H1 (cell line): ENCODE measurements at regions not wholly inside any gene's neighbourhood (a gene's known extent, or its start where the extent isn't known, plus 50 kb on each side); places are given as distances from the start of the nearest gene placed in this dataset.
"Not testable (repeated sequence)": the region's sequence is repeated elsewhere in the genome, so short reads cannot be mapped to it uniquely, and the experiment has no call there.

Source experiments
- CTCF ChIA-PET: fragments of 300-600 bp; sonication (Branson Sonifier 250); formaldehyde crosslinking; loops from one replicate; lab custom pipeline; 2021; ENCODE audit not compliant: partially characterized antibody; lab: Charles Lee
- POLR2A ChIA-PET: fragments of 300-600 bp; sonication (Branson Sonifier 250); formaldehyde crosslinking; loops from one replicate; lab custom pipeline; 2021; ENCODE audit warnings: inconsistent platforms; ENCODE audit not compliant: partially characterized antibody; lab: Charles Lee
- DNase-seq, 2 experiments: peaks; one replicate each; pipeline versions ENCODE4 v3.0.0 to v3.0.0-alpha.2; 2010 to 2022; ENCODE audit warnings: low spot score in 2 of 2, low read depth in 1 of 2, mixed read lengths in 1 of 2
- FAIRE-seq: peaks from 2 replicates; lab custom pipeline; 2011; peaks lifted over from hg19 to GRCh38; lab: Jason Lieb, UNC
- H2AFZ ChIP-seq: 2 replicates; pipeline ENCODE4 v1.8.1; 2012; ENCODE audit warnings: low read length, inconsistent platforms
- H2AK5ac ChIP-seq: 2 replicates; pipeline ENCODE4 v1.6.1; 2013; ENCODE audit warnings: low read depth, low read length
- H2BK120ac ChIP-seq: replicated peaks from 2 replicates; pipeline ENCODE3; 2013; ENCODE audit warnings: low read depth, low read length, inconsistent platforms
- H2BK12ac ChIP-seq: 2 replicates; pipeline ENCODE4 v1.6.1; 2013; ENCODE audit warnings: low read depth, low read length
- H2BK15ac ChIP-seq: 2 replicates; pipeline ENCODE4 v1.6.1; 2013; ENCODE audit warnings: low read length
- H2BK20ac ChIP-seq: 2 replicates; pipeline ENCODE4 v1.6.1; 2013; ENCODE audit warnings: low read length
- H2BK5ac ChIP-seq: 2 replicates; pipeline ENCODE4 v1.6.1; 2013; ENCODE audit warnings: low read depth, low read length
- H3K14ac ChIP-seq: 2 replicates; pipeline ENCODE4 v1.6.1; 2013; ENCODE audit warnings: inconsistent platforms; ENCODE audit not compliant: insufficient read length
- H3K18ac ChIP-seq: 2 replicates; pipeline ENCODE4 v1.6.1; 2013; ENCODE audit warnings: low read length; ENCODE audit errors: extremely low read depth
- H3K23ac ChIP-seq: 2 replicates; pipeline ENCODE4 v1.6.1; 2013; ENCODE audit warnings: inconsistent platforms; ENCODE audit not compliant: insufficient read length
- H3K23me2 ChIP-seq: 2 replicates; pipeline ENCODE4 v1.6.1; 2013; ENCODE audit warnings: low read depth, low read length
- H3K27ac ChIP-seq: 2 replicates; pipeline ENCODE4 v1.6.1; 2011; ENCODE audit warnings: low read depth, low read length, inconsistent platforms
- H3K27me3 ChIP-seq, 4 experiments: replicated peaks in 1 of 4; 1 replicate in 1 of 4; 2 replicates in 3 of 4; pipeline versions ENCODE4 v1.6.1 to v1.8.1; 2011 to 2013; ENCODE audit warnings: low read length in 3 of 4, mild to moderate bottlenecking in 3 of 4, inconsistent platforms in 2 of 4, mixed read lengths in 2 of 4, moderate library complexity in 1 of 4; ENCODE audit not compliant: control insufficient read depth in 3 of 4, insufficient read depth in 3 of 4; ENCODE audit errors: extremely low read depth in 1 of 4
- H3K36me3 ChIP-seq, 4 experiments: 2 replicates each; pipeline versions ENCODE4 v1.6.1 to v1.8.1; 2011 to 2013; ENCODE audit warnings: mild to moderate bottlenecking in 4 of 4, low read length in 3 of 4, moderate library complexity in 2 of 4, control low read depth in 1 of 4, inconsistent platforms in 1 of 4; ENCODE audit not compliant: insufficient read depth in 4 of 4, control insufficient read depth in 2 of 4
- H3K4ac ChIP-seq: replicated peaks from 2 replicates; pipeline ENCODE3; 2013; ENCODE audit warnings: low read length, low read depth, mixed read lengths, inconsistent platforms; ENCODE audit not compliant: insufficient read length
- H3K4me1 ChIP-seq, 4 experiments: replicated peaks in 1 of 4; 1 replicate in 1 of 4; 2 replicates in 3 of 4; pipeline versions ENCODE4 v1.6.1 to v1.8.1; 2011 to 2013; ENCODE audit warnings: low read length in 3 of 4, inconsistent platforms in 2 of 4, mixed read lengths in 1 of 4; ENCODE audit not compliant: insufficient read depth in 4 of 4, control insufficient read depth in 3 of 4
- H3K4me2 ChIP-seq, 2 experiments: 2 replicates each; pipeline versions ENCODE4 v1.6.1 to v1.8.1; 2011 to 2013; ENCODE audit warnings: low read depth in 2 of 2, low read length in 2 of 2, control low read depth in 1 of 2, inconsistent platforms in 1 of 2, mild to moderate bottlenecking in 1 of 2; ENCODE audit not compliant: insufficient read depth in 1 of 2
- H3K4me3 ChIP-seq, 4 experiments: fragments of 200-600, 300-600 bp in 1 of 4; sonication (generic), shearing (Covaris generic), sonication (Bioruptor Twin) in 1 of 4; 2 replicates each; pipeline versions ENCODE4 v1.5.1 to v1.8.1; 2011 to 2016; ENCODE audit warnings: low read length in 4 of 4, low read depth in 3 of 4, control low read depth in 2 of 4, inconsistent platforms in 2 of 4, mild to moderate bottlenecking in 2 of 4, mixed read lengths in 1 of 4, moderate library complexity in 1 of 4; ENCODE audit not compliant: insufficient read depth in 2 of 4; ENCODE audit errors: extremely low read depth in 1 of 4
- H3K56ac ChIP-seq: replicated peaks from 2 replicates; pipeline ENCODE3; 2013; ENCODE audit warnings: low read depth, mild to moderate bottlenecking, mixed read lengths, low read length, inconsistent platforms; ENCODE audit not compliant: insufficient read length
- H3K79me1 ChIP-seq: 2 replicates; pipeline ENCODE4 v1.6.1; 2013; ENCODE audit warnings: low read depth, low read length, control low read depth
- H3K79me2 ChIP-seq, 2 experiments: 2 replicates each; pipeline versions ENCODE4 v1.6.1 to v1.8.1; 2012 to 2013; ENCODE audit warnings: low read length in 2 of 2, mild to moderate bottlenecking in 2 of 2, inconsistent platforms in 1 of 2; ENCODE audit not compliant: insufficient read depth in 2 of 2, control insufficient read depth in 1 of 2
- H3K9ac ChIP-seq, 4 experiments: replicated peaks in 1 of 4; 1 replicate in 1 of 4; 2 replicates in 3 of 4; pipeline versions ENCODE4 v1.6.1 to v1.8.1; 2011 to 2013; ENCODE audit warnings: low read depth in 3 of 4, low read length in 3 of 4, control low read depth in 2 of 4, mild to moderate bottlenecking in 2 of 4, moderate library complexity in 2 of 4, inconsistent platforms in 1 of 4; ENCODE audit errors: extremely low read depth in 1 of 4
- H3K9me3 ChIP-seq, 2 experiments: 2 replicates each; pipeline versions ENCODE4 v1.6.1 to v1.8.1; 2012 to 2013; ENCODE audit warnings: mild to moderate bottlenecking in 2 of 2, moderate library complexity in 2 of 2, control low read depth in 1 of 2, inconsistent platforms in 1 of 2, low read depth in 1 of 2, low read length in 1 of 2, mixed read lengths in 1 of 2; ENCODE audit not compliant: insufficient read depth in 2 of 2
- H4K20me1 ChIP-seq, 2 experiments: replicated peaks in 1 of 2; 2 replicates each; pipeline versions ENCODE3 to v1.8.1; 2011 to 2013; ENCODE audit warnings: inconsistent platforms in 2 of 2, low read length in 2 of 2, mild to moderate bottlenecking in 1 of 2; ENCODE audit not compliant: insufficient read depth in 2 of 2, control insufficient read depth in 1 of 2
- H4K5ac ChIP-seq: 2 replicates; pipeline ENCODE4 v1.6.1; 2013; ENCODE audit warnings: low read length, low read depth, mixed read lengths, inconsistent platforms; ENCODE audit not compliant: insufficient read length
- H4K8ac ChIP-seq: 2 replicates; pipeline ENCODE4 v1.8.0; 2013; ENCODE audit warnings: mild to moderate bottlenecking, moderate library complexity, low read length, inconsistent platforms; ENCODE audit not compliant: insufficient read depth; ENCODE audit errors: extremely low read depth
- H4K91ac ChIP-seq: replicated peaks from 2 replicates; pipeline ENCODE3; 2013; ENCODE audit warnings: low read length, mixed read lengths, inconsistent platforms; ENCODE audit not compliant: insufficient read length
- WGBS, 2 experiments: shearing (Covaris generic) in 1 of 2; methylation state at CpG; one replicate each; pipeline versions ENCODE4 v1.1.6 to v1.1.7; 2013 to 2015; ENCODE audit warnings: low lambda C conversion rate in 2 of 2, mixed read lengths in 2 of 2, inconsistent platforms in 1 of 2, low coverage in 1 of 2, missing lambda C conversion rate in 1 of 2; ENCODE audit not compliant: insufficient replicate concordance in 2 of 2, insufficient coverage in 1 of 2, insufficient read length in 1 of 2; ENCODE audit errors: extremely low coverage in 1 of 2, missing lambda C conversion rate in 1 of 2; 5-methylcytosine and 5-hydroxymethylcytosine counted together

- H4K91ac ChIP-seq, H2BK20ac ChIP-seq, H3K18ac ChIP-seq, H3K23me2 ChIP-seq, H2BK15ac ChIP-seq, H2BK12ac ChIP-seq, H3K79me2 ChIP-seq, POLR2A ChIA-PET, FAIRE-seq, H3K27ac ChIP-seq, H2BK5ac ChIP-seq, H2AFZ ChIP-seq, H3K79me1 ChIP-seq, H3K4me1 ChIP-seq, H3K9ac ChIP-seq, H3K56ac ChIP-seq, H4K20me1 ChIP-seq, H3K4me2 ChIP-seq, H3K9me3 ChIP-seq, H3K23ac ChIP-seq, DNase-seq, H2BK120ac ChIP-seq, H4K8ac ChIP-seq, H3K4me3 ChIP-seq, H3K14ac ChIP-seq, H3K36me3 ChIP-seq, H3K27me3 ChIP-seq, H3K4ac ChIP-seq, H2AK5ac ChIP-seq, CTCF ChIA-PET, H4K5ac ChIP-seq: not testable (repeated sequence)
- WGBS, 2 experiments: 89% methylated on average over 5 of the region's 8 CpGs; no CpG with 5 or more reads in 1 of the 2 experiments
Measured at GRCh38 chr2:87669633-87670231, 78.2 kb upstream of the PLGLB2 start.

- CTCF ChIA-PET, H3K4ac ChIP-seq: not testable (repeated sequence)
Measured at GRCh38 chr2:87672404-87672803, 75.5 kb upstream of the PLGLB2 start.

More at GRCh38 chr2:87672404-87672803, 75.5 kb upstream of the PLGLB2 start:
- H3K9ac ChIP-seq, H2BK120ac ChIP-seq, H3K27ac ChIP-seq, H3K27me3 ChIP-seq, H4K20me1 ChIP-seq, H3K23ac ChIP-seq, H2AFZ ChIP-seq, H3K23me2 ChIP-seq, H2BK5ac ChIP-seq, H3K4me1 ChIP-seq, H3K36me3 ChIP-seq, H3K79me1 ChIP-seq, DNase-seq, H2BK12ac ChIP-seq, H2AK5ac ChIP-seq, H3K4me2 ChIP-seq, H3K9me3 ChIP-seq, H2BK20ac ChIP-seq, H2BK15ac ChIP-seq, H3K79me2 ChIP-seq, H3K56ac ChIP-seq, H3K18ac ChIP-seq, H4K91ac ChIP-seq, H4K8ac ChIP-seq, FAIRE-seq, H3K14ac ChIP-seq, H3K4me3 ChIP-seq, H4K5ac ChIP-seq, POLR2A ChIA-PET: not testable (repeated sequence)
- WGBS, 2 experiments: 95% methylated on average over 3 of the region's 4 CpGs; no CpG with 5 or more reads in 1 of the 2 experiments
